Trophoblast cell (in vitro differentiated cells and primary cell): ENCODE measurements at regions not wholly inside any gene's neighbourhood (a gene's known extent, or its start where the extent isn't known, plus 50 kb on each side); places are given as distances from the start of the nearest gene placed in this dataset.

Experiments
- DNase-seq, 2 donors: peaks; one replicate each; pipeline ENCODE4 v3.0.0-alpha.2; 2016
- H2AFZ ChIP-seq: 2 replicates; pipeline ENCODE4 v1.6.1; 2013; ENCODE audit warnings: low read length, moderate library complexity, mild to moderate bottlenecking; ENCODE audit not compliant: insufficient read depth, poor library complexity
- H2AK5ac ChIP-seq: 2 replicates; pipeline ENCODE4 v1.6.1; 2013; ENCODE audit warnings: mild to moderate bottlenecking, low read length
- H2BK120ac ChIP-seq: 2 replicates; pipeline ENCODE4 v1.6.1; 2013; ENCODE audit warnings: low read length, mild to moderate bottlenecking, moderate library complexity; ENCODE audit not compliant: insufficient read depth, poor library complexity
- H2BK12ac ChIP-seq: 2 replicates; pipeline ENCODE4 v1.6.1; 2013; ENCODE audit warnings: mild to moderate bottlenecking, low read length, moderate library complexity
- H2BK5ac ChIP-seq: 2 replicates; pipeline ENCODE4 v1.6.1; 2013; ENCODE audit warnings: low read length, low read depth, moderate library complexity, mild to moderate bottlenecking; ENCODE audit not compliant: poor library complexity
- H3K14ac ChIP-seq: 2 replicates; pipeline ENCODE4 v1.6.1; 2013; ENCODE audit warnings: mild to moderate bottlenecking, low read length
- H3K18ac ChIP-seq: 2 replicates; pipeline ENCODE4 v1.6.1; 2013; ENCODE audit warnings: mild to moderate bottlenecking, low read length
- H3K23ac ChIP-seq: 2 replicates; pipeline ENCODE4 v1.6.1; 2013; ENCODE audit warnings: low read length
- H3K27ac ChIP-seq: 2 replicates; pipeline ENCODE4 v1.5.1; 2013; ENCODE audit warnings: low read depth, mild to moderate bottlenecking, inconsistent platforms, low read length, moderate library complexity
- H3K27me3 ChIP-seq: 2 replicates; pipeline ENCODE4 v1.6.1; 2013; ENCODE audit warnings: inconsistent platforms, mild to moderate bottlenecking, low read length, moderate library complexity; ENCODE audit not compliant: insufficient read depth
- H3K36me3 ChIP-seq, 2 experiments: 1 replicate in 1 of 2; 2 replicates in 1 of 2; pipeline ENCODE4 v1.6.1; 2013; ENCODE audit warnings: low read length in 2 of 2, mild to moderate bottlenecking in 2 of 2, moderate library complexity in 1 of 2; ENCODE audit not compliant: insufficient read depth in 2 of 2, control insufficient read depth in 1 of 2
- H3K4ac ChIP-seq: 2 replicates; pipeline ENCODE4 v1.6.1; 2013; ENCODE audit warnings: low read depth, mild to moderate bottlenecking, low read length, moderate library complexity
- H3K4me1 ChIP-seq, 2 experiments: 1 replicate in 1 of 2; 2 replicates in 1 of 2; pipeline ENCODE4 v1.6.1; 2013; ENCODE audit warnings: low read length in 2 of 2, mild to moderate bottlenecking in 2 of 2, moderate library complexity in 1 of 2; ENCODE audit not compliant: insufficient read depth in 2 of 2, control insufficient read depth in 1 of 2
- H3K4me2 ChIP-seq: 2 replicates; pipeline ENCODE4 v1.6.1; 2013; ENCODE audit warnings: inconsistent platforms, mild to moderate bottlenecking, low read length, moderate library complexity
- H3K4me3 ChIP-seq: 2 replicates; pipeline ENCODE4 v1.5.1; 2013; ENCODE audit warnings: mild to moderate bottlenecking, low read depth, low read length, inconsistent platforms
- H3K79me1 ChIP-seq: one replicate; pipeline ENCODE4 v1.6.1; 2013; ENCODE audit warnings: low read length
- H3K79me2 ChIP-seq: 2 replicates; pipeline ENCODE4 v1.6.1; 2013; ENCODE audit warnings: low read length, mild to moderate bottlenecking; ENCODE audit not compliant: control insufficient read depth, insufficient read depth, poor library complexity
- H3K9ac ChIP-seq: 2 replicates; pipeline ENCODE4 v1.6.1; 2013; ENCODE audit warnings: mild to moderate bottlenecking, low read length
- H3K9me3 ChIP-seq: 2 replicates; pipeline ENCODE4 v1.6.1; 2013; ENCODE audit warnings: low read depth, mild to moderate bottlenecking, control low read depth, inconsistent platforms, low read length; ENCODE audit not compliant: insufficient read depth
- H4K12ac ChIP-seq: 2 replicates; pipeline ENCODE4 v1.6.1; 2013; ENCODE audit warnings: low read depth, mild to moderate bottlenecking, low read length, moderate library complexity
- H4K8ac ChIP-seq: 2 replicates; pipeline ENCODE4 v1.6.1; 2013; ENCODE audit warnings: low read depth, mild to moderate bottlenecking, low read length, moderate library complexity
- H4K91ac ChIP-seq: one replicate; pipeline ENCODE4 v1.6.1; 2013; ENCODE audit warnings: low read depth, mild to moderate bottlenecking, low read length, moderate library complexity
- WGBS: extraction: QIAGEN DNeasy Blood & Tissue Kit; methylation state at CpG from one replicate; pipeline ENCODE4 v1.1.7; 2013; ENCODE audit warnings: missing lambda C conversion rate; ENCODE audit not compliant: insufficient read length, insufficient coverage; ENCODE audit errors: extremely low coverage; 5-methylcytosine and 5-hydroxymethylcytosine counted together

GRCh38 chr1:79657951-79658658 lies 651.6 kb upstream of the ADGRL4 start:
- Histone ChIP-seq H4K8ac (no peak overlapping the region), H3K4ac (no peak overlapping the region), H2AFZ (no peak overlapping the region), H3K27me3 (no peaks in the 10 kb centered on the region), H4K12ac (no peak overlapping the region), H3K9ac (no peak overlapping the region), H3K36me3 (no peaks in the 10 kb centered on the region), H2BK120ac (no peak overlapping the region), H3K4me2 (no peak overlapping the region), H3K4me1 (no peaks in the 10 kb centered on the region), H3K79me2 (no peaks in the 10 kb centered on the region), H3K79me1 (no peaks in the 10 kb centered on the region), H3K18ac (no peak overlapping the region), H3K14ac (no peak overlapping the region), H2AK5ac (no peak overlapping the region), H2BK5ac (no peak overlapping the region), H3K9me3 (no peaks in the 10 kb centered on the region), H3K4me3 (no peak overlapping the region), H3K23ac (no peak overlapping the region), H2BK12ac (no peak overlapping the region), H4K91ac (no peak overlapping the region), H3K27ac (no peak overlapping the region)
- WGBS, result no CpG with 5 or more reads among the region's 2 CpGs
- no peak for DNase-seq

GRCh38 chr1:79655876-79656275 lies 649.3 kb upstream of the ADGRL4 start:
- no peak overlapping the region for H4K91ac ChIP-seq
- H3K9ac ChIP-seq, result no peak overlapping the region
- H4K8ac ChIP-seq, result no peak overlapping the region
- H4K12ac ChIP-seq, result no peak overlapping the region
- H3K36me3 ChIP-seq, result no peaks in the 10 kb centered on the region
- H3K9me3 ChIP-seq, result no peaks in the 10 kb centered on the region
- H3K4me3 ChIP-seq, result no peak overlapping the region
- no peak overlapping the region for H2BK5ac ChIP-seq
- H3K14ac ChIP-seq, result no peak overlapping the region
- no peak overlapping the region for H3K23ac ChIP-seq
- no peak overlapping the region for H3K4me2 ChIP-seq
- WGBS, result no CpG with 5 or more reads among the region's 2 CpGs
- H2BK12ac ChIP-seq, result no peak overlapping the region
- H3K27me3 ChIP-seq, result no peaks in the 10 kb centered on the region
- H3K79me1 ChIP-seq, result no peaks in the 10 kb centered on the region
- H3K4ac ChIP-seq, result no peak overlapping the region
- no peak overlapping the region for H2AFZ ChIP-seq
- no peak overlapping the region for H2AK5ac ChIP-seq
- H3K18ac ChIP-seq, result no peak overlapping the region
- no peak overlapping the region for H3K27ac ChIP-seq
- no peaks in the 10 kb centered on the region for H3K4me1 ChIP-seq
- no peaks in the 10 kb centered on the region for H3K79me2 ChIP-seq
- no peak overlapping the region for H2BK120ac ChIP-seq
- DNase-seq, result no peak

GRCh38 chr1:79652426-79652825 lies 645.9 kb upstream of the ADGRL4 start:
- no peak overlapping the region for H3K18ac ChIP-seq
- H2BK120ac ChIP-seq, result no peak overlapping the region
- no peaks in the 10 kb centered on the region for H3K36me3 ChIP-seq
- no peaks in the 10 kb centered on the region for H3K79me2 ChIP-seq
- no peak overlapping the region for H4K8ac ChIP-seq
- H3K4me2 ChIP-seq, result no peak overlapping the region
- no peak overlapping the region for H2AFZ ChIP-seq
- no peaks in the 10 kb centered on the region for H3K9me3 ChIP-seq
- no peak overlapping the region for H3K14ac ChIP-seq
- no peaks in the 10 kb centered on the region for H3K79me1 ChIP-seq
- no peak overlapping the region for H3K23ac ChIP-seq
- H4K12ac ChIP-seq, result no peak overlapping the region
- H2BK5ac ChIP-seq, result no peak overlapping the region
- no peaks in the 10 kb centered on the region for H3K27me3 ChIP-seq
- H2BK12ac ChIP-seq, result no peak overlapping the region
- H3K27ac ChIP-seq, result no peak overlapping the region
- H2AK5ac ChIP-seq, result no peak overlapping the region
- H3K4me1 ChIP-seq, result no peaks in the 10 kb centered on the region
- DNase-seq, result no peak
- no peak overlapping the region for H3K9ac ChIP-seq
- WGBS, result no CpG with 5 or more reads among the region's 3 CpGs
- H3K4me3 ChIP-seq, result no peak overlapping the region
- H3K4ac ChIP-seq, result no peak overlapping the region
- no peak overlapping the region for H4K91ac ChIP-seq

GRCh38 chr1:79648126-79648525 lies 641.6 kb upstream of the ADGRL4 start:
- no peak overlapping the region for H3K18ac ChIP-seq
- no peaks in the 10 kb centered on the region for H3K79me2 ChIP-seq
- H3K9ac ChIP-seq, result no peak overlapping the region
- no peak overlapping the region for H3K27ac ChIP-seq
- no peak overlapping the region for H4K8ac ChIP-seq
- H3K4me1 ChIP-seq, result peaks cover 0 to 2% of the 10 kb centered on the region in 2 experiments
- H3K79me1 ChIP-seq, result no peaks in the 10 kb centered on the region
- H3K4me2 ChIP-seq, result no peak overlapping the region
- H3K36me3 ChIP-seq, result no peaks in the 10 kb centered on the region
- no peak overlapping the region for H3K14ac ChIP-seq
- no peak overlapping the region for H2AK5ac ChIP-seq
- no peaks in the 10 kb centered on the region for H3K27me3 ChIP-seq
- WGBS, result no CpG with 5 or more reads among the region's 1 CpG
- no peak overlapping the region for H3K4ac ChIP-seq
- DNase-seq, result no peak
- H4K91ac ChIP-seq, result no peak overlapping the region
- no peak overlapping the region for H2BK12ac ChIP-seq
- H3K4me3 ChIP-seq, result no peak overlapping the region
- no peak overlapping the region for H2AFZ ChIP-seq
- no peak overlapping the region for H4K12ac ChIP-seq
- no peak overlapping the region for H2BK120ac ChIP-seq
- no peak overlapping the region for H3K23ac ChIP-seq
- no peaks in the 10 kb centered on the region for H3K9me3 ChIP-seq
- no peak overlapping the region for H2BK5ac ChIP-seq
